GM21576 (cell line): ENCODE measurements at regions not wholly inside any gene's neighbourhood (a gene's known extent, or its start where the extent isn't known, plus 50 kb on each side); places are given as distances from the start of the nearest gene placed in this dataset.
A peak's percentile ranks its signal among the peaks of the same experiment; 100 is the strongest.
"Not testable (repeated sequence)": the region's sequence is repeated elsewhere in the genome, so short reads cannot be mapped to it uniquely, and the experiment has no call there.

Experiments
- ATAC-seq: cut with Tn5 transposase; IDR thresholded peaks from one replicate; pipeline ENCODE4 v1.9.1; 2021; ENCODE audit warnings: mild to moderate bottlenecking, moderate library complexity; ENCODE audit not compliant: unreplicated experiment

DNA sequence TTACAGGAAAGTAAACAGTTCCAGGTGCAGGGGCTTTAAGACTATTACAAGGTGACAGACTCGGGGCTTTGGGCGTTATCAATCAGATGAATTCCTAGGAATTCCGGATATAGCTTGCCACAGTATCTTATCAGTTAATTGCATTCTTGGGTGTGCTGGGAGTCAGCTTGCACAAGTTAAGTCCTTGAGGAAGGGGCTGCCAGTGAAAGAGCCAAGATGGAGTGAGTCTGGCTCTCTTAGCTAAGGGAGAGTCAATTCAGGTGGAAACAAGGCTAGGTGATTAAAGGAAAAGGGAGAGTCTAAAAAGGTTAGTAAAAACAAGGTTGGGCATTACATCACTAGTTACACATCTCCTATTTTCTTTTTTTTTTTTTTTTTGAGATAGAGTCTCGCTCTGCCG is 199.8 kb upstream of the PRSS16 start:
- not testable (repeated sequence) for ATAC-seq

DNA sequence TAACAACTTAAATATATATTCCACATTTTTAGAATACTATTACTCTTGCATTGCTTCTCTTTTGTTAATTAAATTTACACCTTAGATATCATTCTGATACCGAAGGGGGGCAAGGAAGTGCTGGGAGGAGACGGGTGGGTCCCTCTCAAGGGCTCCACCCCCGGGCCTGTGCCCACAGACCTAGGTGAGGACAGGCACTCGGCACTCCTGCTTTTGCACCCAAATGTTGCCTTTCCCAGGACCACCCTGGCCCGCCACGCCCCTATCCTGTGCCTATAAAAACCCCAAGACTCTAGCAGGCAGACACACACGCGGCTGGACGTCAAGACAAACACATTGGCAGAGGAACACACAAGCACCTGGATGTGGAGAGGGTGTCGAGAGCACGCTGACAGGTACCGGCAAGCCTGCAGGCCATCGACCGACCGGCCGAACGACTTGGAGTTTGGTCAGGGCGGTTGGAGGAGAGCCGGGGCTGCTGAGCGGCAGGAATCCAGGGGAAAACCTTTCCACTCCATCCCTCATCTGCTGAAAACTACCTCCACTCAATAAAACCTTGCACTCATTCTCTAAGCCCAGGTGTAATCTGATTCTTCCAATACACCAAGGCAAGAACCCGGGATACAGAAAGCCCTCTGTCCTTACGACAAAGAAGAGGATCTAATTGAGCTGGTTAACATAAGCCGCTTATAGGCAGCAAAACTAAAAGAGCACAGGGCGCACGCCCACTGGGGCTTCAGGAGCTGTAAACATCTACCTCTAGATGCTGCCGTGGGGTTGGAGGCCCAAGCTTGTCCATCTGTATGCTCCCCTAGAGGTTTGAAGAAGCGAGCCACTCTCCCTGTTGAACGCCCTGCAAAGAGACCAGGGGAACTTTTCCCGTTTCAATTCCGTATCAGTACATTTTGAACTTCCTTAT is 197.4 kb upstream of the PRSS16 start:
- ATAC-seq: no peak

DNA sequence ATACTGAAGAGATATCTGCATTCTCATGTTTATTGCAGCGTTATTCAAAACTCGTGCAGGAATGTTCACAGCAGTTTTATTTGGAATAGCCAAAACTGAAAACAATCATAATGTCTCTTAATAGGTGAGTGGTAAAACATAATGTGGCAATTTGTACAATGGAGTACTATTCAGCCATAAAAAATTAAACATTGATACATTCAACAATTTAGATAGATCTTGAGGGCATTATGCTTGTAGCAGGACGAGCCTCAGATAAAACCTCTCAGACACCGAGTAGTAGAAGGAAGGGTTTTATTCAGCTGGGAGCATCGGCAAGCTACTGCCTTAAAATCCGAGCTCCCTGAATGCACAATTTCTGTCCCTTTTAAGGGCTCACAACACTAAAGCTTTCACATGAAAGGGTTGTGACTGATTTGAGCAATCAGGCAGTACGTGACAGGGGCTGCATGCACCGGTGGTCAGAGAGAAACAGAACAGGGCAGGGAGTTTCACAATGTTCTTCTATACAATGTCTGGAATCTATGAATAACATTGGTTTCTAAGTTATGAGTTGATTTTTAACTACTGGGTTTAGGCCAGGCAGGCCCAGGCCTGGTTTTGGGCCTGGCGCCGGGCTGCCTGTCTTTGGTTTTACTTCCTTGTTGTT is 195.3 kb upstream of the PRSS16 start:
- not testable (repeated sequence) for ATAC-seq

GRCh38 chr6:27052731-27053082 is 194.8 kb upstream of the PRSS16 start:
- ATAC-seq: no peak

DNA sequence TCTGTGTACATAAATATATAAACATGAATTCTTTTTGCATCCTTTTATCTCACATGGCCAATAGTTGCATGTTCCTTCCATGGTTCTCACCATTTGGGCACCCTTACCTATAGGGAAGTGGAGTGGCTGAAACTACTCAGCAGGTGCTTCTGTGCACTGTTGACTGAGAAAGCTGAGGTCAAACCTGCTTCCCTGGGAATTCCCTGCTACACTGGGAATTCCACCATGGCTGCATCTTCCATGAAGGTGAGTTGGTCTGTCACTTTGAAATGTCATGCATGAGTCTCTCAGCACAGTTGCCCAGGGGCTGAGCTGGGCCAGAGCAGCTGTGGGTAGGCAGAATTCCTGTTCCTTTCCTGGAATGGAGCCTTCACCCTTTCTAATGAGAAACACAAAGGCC is 193.8 kb upstream of the PRSS16 start:
- no peak for ATAC-seq

GRCh38 chr6:27056615-27057014 is 190.9 kb upstream of the PRSS16 start:
- ATAC-seq: no peak

DNA sequence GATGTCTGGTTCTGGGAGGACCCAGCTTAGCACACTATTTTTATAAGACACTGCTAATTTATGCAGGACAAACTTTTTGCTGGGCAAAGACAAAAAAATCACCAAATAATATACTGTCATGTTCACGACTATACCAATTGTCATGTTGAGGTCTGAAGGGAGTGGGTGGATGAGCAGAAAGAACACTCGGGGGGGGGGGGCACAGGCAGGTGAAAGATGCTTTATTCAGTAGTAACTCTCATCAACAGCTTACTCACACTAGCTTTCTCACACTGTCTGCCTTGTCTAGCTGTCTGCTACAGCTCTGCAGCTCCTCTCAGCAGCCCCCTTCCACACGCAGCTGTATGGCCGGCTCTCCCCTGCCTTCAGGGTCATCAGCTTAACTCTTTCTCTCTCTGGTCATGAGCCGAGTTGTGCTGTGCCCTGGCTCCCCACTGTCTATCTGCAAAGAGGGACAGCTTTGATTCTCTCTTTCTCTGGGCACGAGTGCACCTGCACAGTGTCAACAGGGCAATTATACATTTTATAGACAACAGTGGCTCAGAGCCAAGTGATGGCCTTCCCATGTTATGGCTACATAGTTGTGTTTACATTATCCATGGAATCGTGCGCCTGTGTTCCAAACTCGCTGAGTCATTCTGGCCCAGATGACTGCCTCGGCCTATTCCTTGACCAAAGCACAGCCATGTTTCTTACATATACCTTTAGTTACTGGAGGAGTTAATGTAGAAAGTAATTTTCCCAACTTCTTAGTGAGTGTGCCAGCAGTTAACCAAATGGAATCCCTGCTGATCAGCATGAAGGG is 187.7 kb upstream of the PRSS16 start:
- ATAC-seq: no peak

- no peak for ATAC-seq
These were observed 186.1 kb upstream of the PRSS16 start for GRCh38 chr6:27061235-27061993.

DNA sequence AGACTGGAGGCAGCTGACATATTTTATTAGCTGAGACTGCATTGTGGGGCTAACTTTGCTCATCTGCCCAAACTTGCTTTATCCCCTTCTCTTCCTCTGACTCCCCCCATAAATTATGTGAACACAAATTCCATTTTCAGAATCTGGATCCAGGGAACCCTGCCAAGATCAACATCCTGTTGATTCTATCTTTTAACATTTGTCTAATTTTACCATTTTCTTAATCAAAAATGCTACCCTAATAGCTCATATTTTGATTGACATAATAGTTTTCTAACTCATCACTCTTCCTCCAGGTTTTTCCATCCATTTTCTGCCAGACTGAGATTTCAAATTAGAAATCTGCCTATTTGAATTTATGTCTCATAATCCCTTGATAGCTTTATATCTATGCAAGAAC is 184.7 kb upstream of the PRSS16 start:
- no peak for ATAC-seq

DNA sequence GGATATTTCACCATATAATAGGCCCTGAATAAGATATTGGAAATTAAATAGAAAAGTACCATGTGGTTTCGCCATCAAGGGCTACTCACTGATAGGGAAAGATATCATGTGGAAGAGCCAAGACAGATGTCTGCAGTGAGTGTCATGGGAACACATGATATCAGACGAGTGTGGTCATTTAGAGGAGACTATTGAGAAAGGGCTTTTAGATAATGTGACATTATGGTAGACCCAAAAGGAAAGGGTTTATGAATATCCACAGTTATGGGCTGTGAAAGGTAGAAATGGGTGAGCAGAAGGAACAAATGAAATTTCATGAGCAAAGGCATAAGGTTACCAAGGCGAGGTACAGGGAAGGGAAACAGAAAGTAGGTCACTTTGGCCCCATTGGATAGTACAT is 182.3 kb upstream of the PRSS16 start:
- ATAC-seq: no peak

- ATAC-seq: no peak
These were observed 181.1 kb upstream of the PRSS16 start for GRCh38 chr6:27066381-27066780.

DNA sequence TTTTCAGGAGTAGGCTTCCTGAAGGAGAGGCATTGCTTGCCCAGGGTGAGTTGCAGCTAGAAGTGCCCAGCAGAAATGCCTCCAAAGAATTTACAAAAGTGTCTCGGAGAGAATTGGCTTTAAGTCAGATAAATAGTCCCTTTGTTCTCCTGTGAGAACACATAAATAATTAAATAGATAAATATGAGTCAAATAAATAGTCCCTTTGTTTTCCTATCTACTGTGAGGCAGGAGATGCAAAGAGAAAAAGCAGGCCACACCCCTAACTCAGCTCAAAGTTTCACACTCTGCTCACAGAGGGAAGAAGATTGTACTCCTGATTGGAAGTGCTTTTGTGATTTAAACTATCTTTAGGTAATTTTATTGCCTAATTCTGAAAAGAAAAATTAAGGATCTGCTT is 180.7 kb upstream of the PRSS16 start:
- no peak for ATAC-seq

DNA sequence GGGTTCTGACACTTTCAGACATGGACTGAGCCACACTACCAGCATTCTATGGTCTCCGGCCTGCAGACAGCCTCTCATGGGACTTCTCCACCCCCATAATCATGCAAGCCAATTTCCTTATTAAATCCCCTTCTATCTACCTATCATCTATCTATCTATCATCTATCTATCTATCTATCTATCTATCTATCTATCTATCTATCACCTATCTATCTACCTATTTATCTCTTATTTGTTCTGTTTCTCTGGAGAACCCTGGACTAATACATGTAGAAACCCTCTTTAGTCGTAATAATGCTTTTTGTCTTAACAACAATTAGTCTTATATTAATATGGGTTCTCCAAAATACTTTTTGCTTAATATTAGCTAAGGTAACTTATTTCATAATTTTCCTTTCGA is 174.1 kb upstream of the PRSS16 start:
- ATAC-seq: no peak

DNA sequence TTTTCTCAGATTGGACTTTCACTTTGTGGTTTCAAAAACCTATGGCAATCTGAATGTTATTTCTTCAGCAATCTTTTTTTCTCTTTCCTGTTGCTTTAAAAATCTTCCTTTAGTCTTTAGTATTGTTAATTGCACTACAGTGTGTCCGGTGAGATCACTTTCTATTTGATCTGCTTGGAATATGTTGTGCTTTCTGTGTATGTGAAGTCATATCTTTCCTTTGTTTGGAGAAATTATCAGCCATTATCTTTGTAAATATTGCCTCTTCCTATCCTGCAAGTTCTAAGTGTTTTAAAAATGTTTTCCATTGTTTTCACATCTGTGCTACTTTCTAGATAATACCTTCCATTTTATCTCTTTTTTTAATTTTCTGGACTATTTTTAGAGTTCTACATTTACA is 171.4 kb upstream of the PRSS16 start:
- ATAC-seq: no peak

DNA sequence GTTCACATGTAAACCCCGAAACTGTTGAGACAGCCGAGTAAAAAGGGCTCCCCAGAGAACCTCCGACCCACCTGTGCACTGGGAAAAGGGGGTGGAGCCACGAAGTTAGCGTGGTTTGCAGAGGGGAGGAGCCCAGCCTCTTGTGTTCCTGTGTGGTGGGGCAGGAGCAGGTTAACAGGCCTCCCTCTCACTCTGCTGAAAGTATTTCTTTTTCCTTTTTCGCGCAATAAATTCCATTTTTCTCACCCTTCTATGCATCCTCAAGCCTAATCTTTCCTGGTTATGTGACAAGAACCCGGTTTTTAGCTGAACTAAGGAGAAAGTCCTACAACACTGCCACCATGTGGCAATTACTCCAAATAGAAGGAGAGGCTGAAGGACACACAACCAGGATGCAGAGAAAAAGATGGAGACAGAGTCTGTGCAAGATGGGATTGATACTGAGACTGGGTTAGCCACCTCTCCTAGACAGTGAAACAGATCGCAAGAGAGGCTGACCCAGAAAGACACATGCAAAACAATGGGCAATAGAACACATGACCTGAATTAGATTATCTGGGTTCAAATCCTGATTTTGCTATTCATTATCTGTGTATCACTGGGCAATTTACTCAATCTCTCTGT is 168.7 kb upstream of the PRSS16 start:
- peak; percentile 78 for ATAC-seq

GRCh38 chr6:27081188-27081587 is 166.3 kb upstream of the PRSS16 start:
- no peak for ATAC-seq

DNA sequence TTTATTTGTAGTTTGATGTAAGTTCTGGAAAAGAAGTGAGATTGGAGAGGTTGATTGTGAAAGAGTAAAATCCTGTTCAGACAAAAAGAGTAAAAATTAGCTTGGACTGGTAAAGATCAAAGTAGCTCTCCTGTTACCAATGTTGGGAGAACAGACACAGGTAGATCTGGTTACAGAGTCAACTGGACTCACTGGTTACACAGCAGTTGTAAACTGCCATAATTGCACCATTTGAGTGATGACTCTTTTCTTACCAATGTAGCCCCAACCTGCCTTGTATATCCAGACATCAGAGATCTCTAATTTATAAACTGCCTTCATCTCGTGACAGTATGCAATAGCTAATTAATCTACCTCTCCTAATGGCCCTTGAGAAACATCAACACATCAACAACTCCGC is 165.6 kb upstream of the PRSS16 start:
- ATAC-seq: no peak

DNA sequence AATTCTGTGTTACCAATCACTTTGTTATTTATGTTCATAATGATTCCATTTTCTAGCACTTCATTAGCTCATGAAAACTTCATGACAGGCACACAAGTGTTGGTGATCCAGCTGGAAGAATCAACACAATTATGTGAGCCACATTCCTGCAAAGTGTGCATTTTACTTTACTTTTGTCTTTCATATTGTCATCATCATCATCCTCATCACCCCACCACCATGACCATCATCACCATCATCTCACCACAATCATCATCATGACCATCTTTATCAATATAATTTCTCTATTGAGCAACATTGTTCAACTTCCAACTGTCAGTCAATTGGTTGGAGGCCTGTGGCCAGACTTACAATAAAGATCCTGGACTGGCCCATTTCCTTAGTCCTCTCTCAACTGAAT is 159.4 kb upstream of the PRSS16 start:
- no peak for ATAC-seq

DNA sequence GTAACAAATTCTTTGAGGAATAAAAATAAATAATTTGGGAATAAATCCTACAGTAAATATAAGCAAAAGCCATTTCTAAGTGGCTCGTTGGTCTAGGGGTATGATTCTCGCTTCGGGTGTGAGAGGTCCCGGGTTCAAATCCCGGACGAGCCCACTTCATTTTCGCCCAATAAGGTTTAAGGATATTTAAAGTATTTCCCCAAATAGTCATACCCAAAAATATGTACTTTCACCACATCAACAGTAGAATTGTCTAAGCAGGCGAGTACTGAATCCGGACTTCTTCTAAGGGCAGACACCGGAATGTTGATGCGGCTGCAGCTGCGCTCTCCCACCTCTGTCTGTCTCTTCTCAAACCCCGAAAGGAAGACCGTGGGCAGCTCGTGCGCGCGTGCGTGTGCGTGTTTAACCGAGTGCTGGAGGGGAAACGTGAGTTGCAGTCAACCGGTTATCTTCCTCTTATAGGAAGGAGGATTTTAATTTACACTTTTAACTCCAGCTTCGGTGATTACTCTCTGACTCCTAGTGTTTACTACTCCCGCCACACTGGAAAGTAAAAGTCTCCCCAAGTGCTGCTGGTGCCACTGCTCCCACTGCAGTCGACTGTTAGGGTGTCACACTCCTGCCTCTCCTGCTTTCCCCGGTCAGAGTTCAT is 155.7 kb upstream of the PRSS16 start:
- peak; percentile 53 for ATAC-seq

DNA sequence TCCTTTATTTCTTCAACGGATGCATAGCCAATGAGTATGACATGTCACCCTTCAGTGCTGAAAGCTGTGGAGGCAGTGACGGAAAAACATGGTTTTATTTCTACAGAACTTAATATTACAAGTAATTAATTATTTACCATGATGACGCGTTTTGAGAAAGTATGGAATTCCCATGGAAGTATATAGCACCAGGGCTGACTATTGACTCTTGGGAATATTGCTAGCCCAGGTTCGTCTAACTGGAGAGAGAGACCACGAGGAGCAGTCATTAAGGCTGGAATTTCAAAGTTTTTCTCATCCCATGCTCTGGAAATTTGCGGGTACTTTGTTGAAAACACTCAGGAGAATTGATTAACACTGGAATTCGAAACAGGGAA is 155.2 kb upstream of the PRSS16 start:
- ATAC-seq: no peak
